Mesenchymal stem cell (in vitro differentiated cells and primary cell): ENCODE measurements at regions not wholly inside any gene's neighbourhood (a gene's known extent, or its start where the extent isn't known, plus 50 kb on each side); places are given as distances from the start of the nearest gene placed in this dataset.
A peak's percentile ranks its signal among the peaks of the same experiment; 100 is the strongest.

Source experiments
- DNase-seq: peaks from one replicate; pipeline ENCODE4 v3.0.0-alpha.2; 2013
- H2AFZ ChIP-seq: one replicate; pipeline ENCODE4 v1.6.1; 2013; ENCODE audit warnings: low read depth, mild to moderate bottlenecking, control low read depth, inconsistent platforms, low read length, moderate library complexity
- H2AK5ac ChIP-seq: 2 replicates; pipeline ENCODE4 v1.6.1; 2013; ENCODE audit warnings: low read length, moderate library complexity, mild to moderate bottlenecking, inconsistent platforms; ENCODE audit not compliant: severe bottlenecking
- H2BK120ac ChIP-seq: one replicate; pipeline ENCODE4 v1.6.1; 2013; ENCODE audit warnings: low read depth, mild to moderate bottlenecking, inconsistent platforms, low read length, moderate library complexity
- H2BK12ac ChIP-seq, 2 experiments: one replicate each; pipeline ENCODE4 v1.6.1; 2013; ENCODE audit warnings: inconsistent platforms in 2 of 2, low read length in 2 of 2, mild to moderate bottlenecking in 2 of 2, moderate library complexity in 2 of 2, control low read depth in 1 of 2
- H2BK15ac ChIP-seq: one replicate; pipeline ENCODE4 v1.6.1; 2013; ENCODE audit warnings: mild to moderate bottlenecking, low read depth, inconsistent platforms; ENCODE audit not compliant: poor library complexity, severe bottlenecking
- H2BK5ac ChIP-seq: 2 replicates; pipeline ENCODE4 v1.6.1; 2013; ENCODE audit warnings: low read depth, mild to moderate bottlenecking, low read length, control low read depth, inconsistent platforms; ENCODE audit not compliant: poor library complexity, severe bottlenecking
- H3K14ac ChIP-seq, 2 experiments: one replicate each; pipeline ENCODE4 v1.6.1; 2013; ENCODE audit warnings: inconsistent platforms in 2 of 2, low read length in 2 of 2, control low read depth in 1 of 2, mild to moderate bottlenecking in 1 of 2, moderate library complexity in 1 of 2
- H3K18ac ChIP-seq, 2 experiments: one replicate each; pipeline ENCODE4 v1.6.1; 2013; ENCODE audit warnings: inconsistent platforms in 2 of 2, low read length in 2 of 2, control low read depth in 1 of 2, low read depth in 1 of 2, mild to moderate bottlenecking in 1 of 2
- H3K23ac ChIP-seq, 2 experiments: one replicate each; pipeline ENCODE4 v1.6.1; 2013; ENCODE audit warnings: inconsistent platforms in 2 of 2, low read length in 2 of 2, mild to moderate bottlenecking in 2 of 2, moderate library complexity in 2 of 2, control low read depth in 1 of 2
- H3K27ac ChIP-seq: 2 replicates; pipeline ENCODE4 v1.5.1; 2013; ENCODE audit warnings: mild to moderate bottlenecking, moderate library complexity, low read length, control low read depth, inconsistent platforms; ENCODE audit not compliant: poor library complexity, severe bottlenecking
- H3K27me3 ChIP-seq, 2 experiments: 2 replicates each; pipeline versions ENCODE4 v1.6.1 to v1.7.0; 2013; ENCODE audit warnings: low read length in 2 of 2, mild to moderate bottlenecking in 2 of 2, moderate library complexity in 2 of 2, control low read depth in 1 of 2, inconsistent platforms in 1 of 2; ENCODE audit not compliant: control insufficient read depth in 1 of 2, insufficient read depth in 1 of 2
- H3K36me3 ChIP-seq, 2 experiments: 2 replicates each; pipeline versions ENCODE4 v1.6.1 to v1.7.0; 2013; ENCODE audit warnings: low read length in 2 of 2, control low read depth in 1 of 2, inconsistent platforms in 1 of 2, low read depth in 1 of 2, mild to moderate bottlenecking in 1 of 2; ENCODE audit not compliant: insufficient read depth in 2 of 2, control insufficient read depth in 1 of 2
- H3K4ac ChIP-seq, 2 experiments: one replicate each; pipeline ENCODE4 v1.6.1; 2013; ENCODE audit warnings: inconsistent platforms in 2 of 2, low read length in 2 of 2, mild to moderate bottlenecking in 2 of 2, moderate library complexity in 2 of 2, control low read depth in 1 of 2, low read depth in 1 of 2
- H3K4me1 ChIP-seq: 2 replicates; pipeline ENCODE4 v1.6.1; 2013; ENCODE audit warnings: low read depth, low read length, control low read depth; ENCODE audit not compliant: control insufficient read depth, insufficient read depth
- H3K4me2 ChIP-seq: 2 replicates; pipeline ENCODE4 v1.6.1; 2013; ENCODE audit warnings: low read length, mild to moderate bottlenecking, inconsistent platforms; ENCODE audit not compliant: poor library complexity, severe bottlenecking
- H3K4me3 ChIP-seq, 2 experiments: 2 replicates each; pipeline versions ENCODE4 v1.5.1 to v1.7.0; 2013; ENCODE audit warnings: low read length in 2 of 2, mild to moderate bottlenecking in 2 of 2, control low read depth in 1 of 2, low read depth in 1 of 2; ENCODE audit not compliant: insufficient read depth in 1 of 2
- H3K79me1 ChIP-seq: replicated peaks from 2 replicates; pipeline ENCODE4 v1.6.1; 2013; ENCODE audit warnings: mild to moderate bottlenecking, control low read depth, low read length, inconsistent platforms; ENCODE audit not compliant: poor library complexity, severe bottlenecking
- H3K9ac ChIP-seq: 2 replicates; pipeline ENCODE4 v1.7.0; 2013; ENCODE audit warnings: mild to moderate bottlenecking, low read length, moderate library complexity
- H3K9me3 ChIP-seq: 2 replicates; pipeline ENCODE4 v1.7.0; 2013; ENCODE audit warnings: mild to moderate bottlenecking, low read length; ENCODE audit not compliant: control insufficient read depth
- H4K8ac ChIP-seq: one replicate; pipeline ENCODE4 v1.6.1; 2013; ENCODE audit warnings: inconsistent platforms, mild to moderate bottlenecking, low read length, moderate library complexity
- H4K91ac ChIP-seq: one replicate; pipeline ENCODE4 v1.6.1; 2013; ENCODE audit warnings: mild to moderate bottlenecking, low read length, inconsistent platforms
- WGBS: methylation state at CpG from one replicate; pipeline ENCODE4 v1.1.7; 2013; ENCODE audit warnings: mixed read lengths; 5-methylcytosine and 5-hydroxymethylcytosine counted together

- H2BK120ac ChIP-seq, result no peak overlapping the region
These were observed 198.5 kb downstream of the ADGRG6 start for GRCh38 chr6:142500250-142500786.

GRCh38 chr6:142501795-142502194 lies 200.0 kb downstream of the ADGRG6 start:
- Histone ChIP-seq H2BK5ac (no peak overlapping the region), H3K14ac (no peak overlapping the region), H2AK5ac (no peak overlapping the region), H3K4ac (no peak overlapping the region), H4K8ac (no peak overlapping the region), H3K23ac (no peak overlapping the region), H3K9ac (no peak overlapping the region), H3K4me2 (no peak overlapping the region), H3K79me1 (no peaks in the 10 kb centered on the region), H2BK120ac (no peak overlapping the region), H3K36me3 (no peaks in the 10 kb centered on the region), H3K27ac (no peak overlapping the region), H2BK12ac (no peak overlapping the region), H3K4me3 (no peak overlapping the region), H3K27me3 (peaks cover 0 to 4% of the 10 kb centered on the region in 2 experiments), H2BK15ac (no peak overlapping the region), H3K18ac (no peak overlapping the region), H2AFZ (no peak overlapping the region), H4K91ac (no peak overlapping the region), H3K4me1 (no peaks in the 10 kb centered on the region), H3K9me3 (peaks cover 8% of the 10 kb centered on the region)
- DNase-seq, result no peak
- 100% methylated on average over 3 of the region's 3 CpGs for WGBS

More at GRCh38 chr6:142500250-142500786, 198.5 kb downstream of the ADGRG6 start:
- WGBS, result 50% methylated on average over 3 of the region's 4 CpGs
- H3K18ac ChIP-seq, result no peak overlapping the region
- no peak overlapping the region for H3K14ac ChIP-seq
- no peak overlapping the region for H3K4me3 ChIP-seq
- H2AK5ac ChIP-seq, result no peak overlapping the region
- H3K36me3 ChIP-seq, result no peaks in the 10 kb centered on the region
- H3K9ac ChIP-seq, result peak overlapping the region; percentile 53
- H2BK12ac ChIP-seq, result no peak overlapping the region
- no peak overlapping the region for H4K91ac ChIP-seq
- no peak overlapping the region for H2BK5ac ChIP-seq
- no peak overlapping the region for H4K8ac ChIP-seq
- no peak overlapping the region for H3K4me2 ChIP-seq
- peaks cover 8% of the 10 kb centered on the region for H3K9me3 ChIP-seq
- H3K4me1 ChIP-seq, result no peaks in the 10 kb centered on the region
- no peaks in the 10 kb centered on the region for H3K79me1 ChIP-seq
- DNase-seq, result no peak
- no peak overlapping the region for H3K4ac ChIP-seq
- no peak overlapping the region for H2AFZ ChIP-seq
- no peak overlapping the region for H3K23ac ChIP-seq
- H3K27me3 ChIP-seq, result peaks cover 0 to 6% of the 10 kb centered on the region in 2 experiments
- no peak overlapping the region for H3K27ac ChIP-seq
- no peak overlapping the region for H2BK15ac ChIP-seq

- H3K4me1 ChIP-seq, result no peaks in the 10 kb centered on the region
- H2BK12ac ChIP-seq, result no peak overlapping the region
- H3K14ac ChIP-seq, result no peak overlapping the region
- H4K91ac ChIP-seq, result no peak overlapping the region
- H2BK5ac ChIP-seq, result no peak overlapping the region
- H2BK15ac ChIP-seq, result no peak overlapping the region
- H3K4me2 ChIP-seq, result no peak overlapping the region
- H3K4me3 ChIP-seq, result no peak overlapping the region
- no peak overlapping the region for H2BK120ac ChIP-seq
- H2AK5ac ChIP-seq, result no peak overlapping the region
- DNase-seq, result no peak
- no peak overlapping the region for H3K18ac ChIP-seq
- H3K27me3 ChIP-seq, result peaks cover 0 to 9% of the 10 kb centered on the region in 2 experiments
- H3K79me1 ChIP-seq, result no peaks in the 10 kb centered on the region
- no peak overlapping the region for H4K8ac ChIP-seq
- H2AFZ ChIP-seq, result no peak overlapping the region
- H3K36me3 ChIP-seq, result no peaks in the 10 kb centered on the region
- no peak overlapping the region for H3K23ac ChIP-seq
- no peak overlapping the region for H3K9ac ChIP-seq
- WGBS, result 88% methylated on average over 4 of the region's 4 CpGs
- H3K27ac ChIP-seq, result no peak overlapping the region
- H3K4ac ChIP-seq, result no peak overlapping the region
- H3K9me3 ChIP-seq, result peaks cover 16% of the 10 kb centered on the region
These were observed 205.3 kb downstream of the ADGRG6 start for GRCh38 chr6:142507065-142507464.

- Histone ChIP-seq H3K23ac (no peak overlapping the region), H2AK5ac (no peak overlapping the region), H3K79me1 (no peaks in the 10 kb centered on the region), H3K14ac (no peak overlapping the region), H2AFZ (no peak overlapping the region), H4K91ac (no peak overlapping the region), H3K18ac (no peak overlapping the region), H3K36me3 (no peaks in the 10 kb centered on the region), H3K27me3 (peaks cover 0 to 9% of the 10 kb centered on the region in 2 experiments), H3K4me1 (no peaks in the 10 kb centered on the region), H3K4ac (no peak overlapping the region), H2BK5ac (no peak overlapping the region), H2BK120ac (no peak overlapping the region), H3K9ac (no peak overlapping the region), H3K9me3 (peaks cover 8% of the 10 kb centered on the region), H3K27ac (no peak overlapping the region), H4K8ac (no peak overlapping the region), H2BK15ac (no peak overlapping the region), H3K4me2 (no peak overlapping the region), H3K4me3 (no peak overlapping the region), H2BK12ac (no peak overlapping the region)
- DNase-seq, result no peak
- 54% methylated on average over 3 of the region's 3 CpGs for WGBS
These were observed 208.4 kb downstream of the ADGRG6 start for GRCh38 chr6:142510211-142510610.
